A673 (cell line): ENCODE measurements at regions not wholly inside any gene's neighbourhood (a gene's known extent, or its start where the extent isn't known, plus 50 kb on each side); places are given as distances from the start of the nearest gene placed in this dataset.

ENCODE experiments used
- BruUV-seq: library from RNA; stranded (reverse); fragments of 400-500 nt; replicated peaks from 2 replicates; lab custom pipeline; 2021; lab: Mats Ljungman, UMichigan
- CTCF ChIA-PET: fragments of 300-600 bp; sonication (Branson Sonifier 250); formaldehyde crosslinking; loops from one replicate; lab custom pipeline; 2022; ENCODE audit warnings: antibody characterized with exemption; lab: Charles Lee
- POLR2A ChIA-PET: fragments of 300-600 bp; sonication (Branson Sonifier 250); formaldehyde crosslinking; loops from one replicate; lab custom pipeline; 2022; ENCODE audit warnings: antibody characterized with exemption; ENCODE audit not compliant: low non-redundant PET; lab: Charles Lee
- DNase-seq: peaks from one replicate; pipeline ENCODE4 v3.0.0-alpha.2; 2015; ENCODE audit warnings: low spot score
- H3K27ac ChIP-seq: fragments of 200-600 bp; sonication (generic); 2 replicates; pipeline ENCODE4 v1.5.1; 2016; ENCODE audit warnings: mixed run types, low read depth, mild to moderate bottlenecking, mixed read lengths, antibody characterized with exemption, low read length; ENCODE audit not compliant: poor library complexity, severe bottlenecking
- H3K27me3 ChIP-seq: fragments of 200-600 bp; sonication (generic); replicated peaks from 2 replicates; pipeline ENCODE4 v1.6.1; 2017; ENCODE audit warnings: mixed run types, low read depth, mild to moderate bottlenecking, mixed read lengths, antibody characterized with exemption, low read length; ENCODE audit not compliant: insufficient read depth, poor library complexity
- H3K36me3 ChIP-seq: fragments of 200-600 bp; sonication (generic); 2 replicates; pipeline ENCODE4 v1.6.1; 2016; ENCODE audit warnings: mixed run types, mild to moderate bottlenecking, mixed read lengths, antibody characterized with exemption, low read length; ENCODE audit not compliant: insufficient read depth, poor library complexity, severe bottlenecking
- H3K4me1 ChIP-seq: fragments of 200-600 bp; sonication (generic); 2 replicates; pipeline ENCODE4 v1.6.1; 2017; ENCODE audit warnings: mixed run types, mild to moderate bottlenecking, mixed read lengths, antibody characterized with exemption, low read length; ENCODE audit not compliant: insufficient read depth, poor library complexity, severe bottlenecking
- H3K4me3 ChIP-seq: fragments of 200-600 bp; sonication (generic); 2 replicates; pipeline ENCODE4 v1.5.1; 2016; ENCODE audit warnings: low read depth, mixed run types, mild to moderate bottlenecking, mixed read lengths, low read length; ENCODE audit not compliant: poor library complexity, severe bottlenecking
- H3K9me3 ChIP-seq: fragments of 200-600 bp; sonication (generic); 2 replicates; pipeline ENCODE4 v1.6.1; 2016; ENCODE audit warnings: mixed run types, low read depth, mild to moderate bottlenecking, mixed read lengths, antibody characterized with exemption, low read length; ENCODE audit not compliant: poor library complexity, severe bottlenecking
- EZH2 ChIP-seq: fragments of 200-600 bp; sonication (generic); IDR thresholded peaks from 2 replicates; pipeline ENCODE4 v1.6.1; 2017; ENCODE audit warnings: borderline replicate concordance, low read depth, mild to moderate bottlenecking, mixed read lengths, antibody characterized with exemption, low read length; ENCODE audit not compliant: poor library complexity, severe bottlenecking
- intact Hi-C: fragments of 100-400 bp; cut with micrococcal nuclease; formaldehyde crosslinking; loops from one replicate; pipeline ENCODE4 v1.10.0; 2022; ENCODE audit not compliant: unreplicated experiment
- TF ChIP-seq, protein P1 (sequence below): fragments of 300-800, 200-600 bp; sonication (generic); conservative IDR thresholded peaks from 2 replicates; pipeline ENCODE4 v1.5.1; 2017; ENCODE audit warnings: low read depth, mild to moderate bottlenecking, antibody characterized with exemption, low read length, moderate library complexity, mixed read lengths

DNA sequence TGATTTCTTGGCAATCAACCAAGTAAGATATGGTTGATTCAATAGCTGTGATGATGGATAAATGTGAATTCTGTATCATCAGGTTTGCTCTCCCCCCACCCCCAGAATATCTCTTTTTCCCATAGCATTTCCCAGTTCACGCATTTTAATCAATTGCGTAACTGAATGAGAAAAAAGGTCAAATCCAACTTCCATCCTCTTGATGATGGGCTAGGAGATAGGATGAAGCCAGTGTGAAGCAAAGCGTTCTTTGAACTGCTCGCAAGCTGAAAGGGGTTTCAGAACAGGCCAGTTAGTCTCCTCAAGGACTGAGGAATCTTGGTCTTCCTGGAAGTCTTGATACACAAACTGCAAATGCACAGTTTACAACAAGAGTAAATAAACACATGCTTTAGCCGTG, 94.5 kb upstream of the ARMC3 start:
- no peaks in the 10 kb centered on the region for H3K27me3 ChIP-seq
- H3K4me3 ChIP-seq: no peak overlapping the region
- H3K9me3 ChIP-seq: no peaks in the 10 kb centered on the region
- TF ChIP-seq, protein P1, sequence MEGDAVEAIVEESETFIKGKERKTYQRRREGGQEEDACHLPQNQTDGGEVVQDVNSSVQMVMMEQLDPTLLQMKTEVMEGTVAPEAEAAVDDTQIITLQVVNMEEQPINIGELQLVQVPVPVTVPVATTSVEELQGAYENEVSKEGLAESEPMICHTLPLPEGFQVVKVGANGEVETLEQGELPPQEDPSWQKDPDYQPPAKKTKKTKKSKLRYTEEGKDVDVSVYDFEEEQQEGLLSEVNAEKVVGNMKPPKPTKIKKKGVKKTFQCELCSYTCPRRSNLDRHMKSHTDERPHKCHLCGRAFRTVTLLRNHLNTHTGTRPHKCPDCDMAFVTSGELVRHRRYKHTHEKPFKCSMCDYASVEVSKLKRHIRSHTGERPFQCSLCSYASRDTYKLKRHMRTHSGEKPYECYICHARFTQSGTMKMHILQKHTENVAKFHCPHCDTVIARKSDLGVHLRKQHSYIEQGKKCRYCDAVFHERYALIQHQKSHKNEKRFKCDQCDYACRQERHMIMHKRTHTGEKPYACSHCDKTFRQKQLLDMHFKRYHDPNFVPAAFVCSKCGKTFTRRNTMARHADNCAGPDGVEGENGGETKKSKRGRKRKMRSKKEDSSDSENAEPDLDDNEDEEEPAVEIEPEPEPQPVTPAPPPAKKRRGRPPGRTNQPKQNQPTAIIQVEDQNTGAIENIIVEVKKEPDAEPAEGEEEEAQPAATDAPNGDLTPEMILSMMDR: no peak
- TF ChIP-seq EZH2: no peak
- ChIA-PET CTCF (no interaction called here), POLR2A (no interaction called here)
- intact Hi-C loops: no loop called here
- H3K36me3 ChIP-seq: no peaks in the 10 kb centered on the region
- H3K27ac ChIP-seq: no peak overlapping the region
- BruUV-seq: no TSS peak
- DNase-seq: no peak
- no peaks in the 10 kb centered on the region for H3K4me1 ChIP-seq

DNA sequence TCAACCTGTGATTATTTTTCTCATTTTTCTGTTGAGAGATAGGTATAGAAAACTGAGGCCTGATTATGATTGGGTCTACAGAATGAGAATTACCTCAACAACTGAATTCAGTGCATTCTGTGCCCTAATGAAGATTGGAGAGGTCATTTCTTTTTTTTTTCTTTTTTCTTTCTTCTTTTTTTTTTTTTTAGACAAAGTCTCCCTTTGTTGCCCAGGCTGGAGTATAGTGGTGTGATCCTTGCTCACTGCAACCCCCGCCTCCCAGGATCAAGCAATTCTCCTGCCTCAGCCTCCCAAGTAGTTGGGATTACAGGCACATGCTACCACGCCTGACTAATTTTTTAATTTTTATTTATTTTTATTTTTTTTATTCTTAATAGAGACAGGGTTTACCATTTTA, 95.0 kb upstream of the ARMC3 start:
- H3K4me1 ChIP-seq: no peaks in the 10 kb centered on the region
- TF ChIP-seq EZH2: no peak
- TF ChIP-seq, protein P1: no peak
- ChIA-PET POLR2A (no interaction called here), CTCF (no interaction called here)
- no peak overlapping the region for H3K27ac ChIP-seq
- BruUV-seq: no TSS peak
- DNase-seq: no peak
- H3K4me3 ChIP-seq: no peak overlapping the region
- intact Hi-C loops: no loop called here
- H3K9me3 ChIP-seq: no peaks in the 10 kb centered on the region
- no peaks in the 10 kb centered on the region for H3K27me3 ChIP-seq
- no peaks in the 10 kb centered on the region for H3K36me3 ChIP-seq

DNA sequence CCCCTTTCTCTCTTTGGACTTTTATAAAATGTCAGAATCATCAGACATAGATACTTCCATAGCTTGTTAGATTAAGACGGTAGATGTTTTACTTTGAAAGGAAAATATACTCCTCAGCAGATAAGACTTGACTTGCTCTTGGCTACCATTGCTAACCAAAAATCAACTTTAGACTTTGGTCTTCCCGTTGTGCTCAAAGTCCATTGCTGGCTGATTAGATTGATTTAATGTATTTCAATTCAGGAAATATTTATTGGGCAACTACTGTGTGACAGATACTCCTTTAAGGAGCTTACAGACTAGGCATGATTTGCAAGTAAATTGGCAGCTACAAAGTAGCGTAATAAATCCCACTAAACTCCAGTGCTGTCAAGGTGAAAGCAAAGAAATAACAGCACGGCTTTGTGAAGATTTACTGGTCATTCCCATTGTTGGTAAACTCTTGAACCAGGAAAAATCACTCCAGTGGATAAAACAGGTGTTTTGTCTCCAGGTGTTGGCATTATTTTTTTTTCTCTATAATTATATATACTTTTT, 95.7 kb upstream of the ARMC3 start:
- H3K4me3 ChIP-seq: no peak overlapping the region
- H3K27ac ChIP-seq: no peak overlapping the region
- POLR2A ChIA-PET: no interaction called here
- TF ChIP-seq EZH2: no peak
- TF ChIP-seq, protein P1: no peak
- H3K9me3 ChIP-seq: no peaks in the 10 kb centered on the region
- BruUV-seq: no TSS peak
- H3K4me1 ChIP-seq: no peaks in the 10 kb centered on the region
- CTCF ChIA-PET: no interaction called here
- intact Hi-C loops: no loop called here
- H3K27me3 ChIP-seq: no peaks in the 10 kb centered on the region
- H3K36me3 ChIP-seq: no peaks in the 10 kb centered on the region
- no peak for DNase-seq
